ENCODE measurements at regions not wholly inside any gene's neighbourhood (a gene's known extent, or its start where the extent isn't known, plus 50 kb on each side); places are given as distances from the start of the nearest gene placed in this dataset.

GRCh38 chr14:30243805-30244204, 315.2 kb upstream of the G2E3 start:
- no peak for TF ChIP-seq FOXP2 (optimal IDR thresholded peaks at IDR 0.05; ENCODE audit: borderline replicate concordance, extremely low read depth, extremely low read length, insufficient read depth)
- no peak for TF ChIP-seq POLR2AphosphoS5 (IDR thresholded peaks at IDR 0.05; ENCODE audit: low read depth, low read length)
- TF ChIP-seq SIN3A (IDR thresholded peaks at IDR 0.05; ENCODE audit: borderline replicate concordance, insufficient read depth, low read length) = no peak
- TF ChIP-seq TAF1 (IDR thresholded peaks at IDR 0.05; ENCODE audit: borderline replicate concordance, insufficient read depth, low read length) = no peak
